OCI-LY1 (cell line): ENCODE measurements at regions not wholly inside any gene's neighbourhood (a gene's known extent, or its start where the extent isn't known, plus 50 kb on each side); places are given as distances from the start of the nearest gene placed in this dataset.

Experiments used
- H2AFZ ChIP-seq: fragments of 200-600 bp; sonication (generic), shearing (Covaris generic); 2 replicates; pipeline ENCODE4 v1.6.0; 2014; ENCODE audit warnings: antibody characterized with exemption, mild to moderate bottlenecking, low read length
- H3F3A ChIP-seq: fragments of 200-600 bp; sonication (generic), shearing (Covaris generic); 2 replicates; pipeline ENCODE4 v1.6.0; 2014; ENCODE audit warnings: mild to moderate bottlenecking, antibody characterized with exemption, low read length, moderate library complexity; ENCODE audit not compliant: insufficient read depth
- H3K27ac ChIP-seq: fragments of 200-600 bp; sonication (generic); 2 replicates; pipeline ENCODE4 v1.5.1; 2014; ENCODE audit warnings: low read length, mixed run types, mild to moderate bottlenecking, low read depth; ENCODE audit not compliant: poor library complexity, severe bottlenecking
- H3K27me3 ChIP-seq: fragments of 200-600 bp; sonication (generic); 2 replicates; pipeline ENCODE4 v1.6.0; 2014; ENCODE audit warnings: antibody characterized with exemption, mild to moderate bottlenecking, low read length, moderate library complexity; ENCODE audit not compliant: insufficient read depth
- H3K36me3 ChIP-seq: fragments of 200-600 bp; sonication (generic); 2 replicates; pipeline ENCODE4 v1.6.1; 2014; ENCODE audit warnings: mild to moderate bottlenecking, antibody characterized with exemption, low read length, moderate library complexity, mixed read lengths; ENCODE audit not compliant: insufficient read depth
- H3K4me1 ChIP-seq: fragments of 200-600 bp; sonication (generic); 2 replicates; pipeline ENCODE4 v1.5.1; 2014; ENCODE audit warnings: mild to moderate bottlenecking, low read length, moderate library complexity; ENCODE audit not compliant: insufficient read depth, severe bottlenecking
- H3K4me2 ChIP-seq: fragments of 200-600 bp; sonication (generic), shearing (Covaris generic); 2 replicates; pipeline ENCODE4 v1.6.1; 2014; ENCODE audit warnings: low read length
- H3K4me3 ChIP-seq: fragments of 200-600 bp; sonication (generic); 2 replicates; pipeline ENCODE4 v1.5.1; 2014; ENCODE audit warnings: low read length, low read depth, mild to moderate bottlenecking, mixed read lengths; ENCODE audit not compliant: poor library complexity, severe bottlenecking
- H3K79me2 ChIP-seq: fragments of 200-600 bp; shearing (Covaris generic); 2 replicates; pipeline ENCODE4 v1.6.1; 2016; ENCODE audit warnings: mixed run types, low read length, mixed read lengths; ENCODE audit not compliant: insufficient read depth
- H3K9ac ChIP-seq: fragments of 200-600 bp; sonication (generic), shearing (Covaris generic); 2 replicates; pipeline ENCODE4 v1.6.1; 2014; ENCODE audit warnings: mild to moderate bottlenecking, low read length, mixed read lengths
- H3K9me2 ChIP-seq: fragments of 200-600 bp; sonication (generic), shearing (Covaris generic); 2 replicates; pipeline ENCODE4 v1.6.1; 2014; ENCODE audit warnings: low read depth, mild to moderate bottlenecking, low read length, mixed read lengths
- H3K9me3 ChIP-seq: fragments of 200-600 bp; shearing (Covaris generic); 2 replicates; pipeline ENCODE4 v1.6.1; 2014; ENCODE audit warnings: low read length, mixed read lengths
- H4K20me1 ChIP-seq: fragments of 200-600 bp; sonication (generic), shearing (Covaris generic); 2 replicates; pipeline ENCODE4 v1.6.0; 2016; ENCODE audit warnings: mild to moderate bottlenecking, low read length; ENCODE audit not compliant: insufficient read depth
- EZH2 ChIP-seq: fragments of 200-600 bp; sonication (generic), shearing (Covaris generic); IDR thresholded peaks from 2 replicates; pipeline ENCODE4 v1.8.0; 2017; ENCODE audit warnings: borderline replicate concordance, mixed run types, mild to moderate bottlenecking, antibody characterized with exemption, low read length, moderate library complexity, mixed read lengths
- TF ChIP-seq, protein P1 (sequence below): fragments of 200-600 bp; sonication (generic), shearing (Covaris generic); IDR thresholded peaks from 2 replicates; pipeline ENCODE4 v1.5.1; 2017; ENCODE audit warnings: mild to moderate bottlenecking, antibody characterized with exemption, low read length, moderate library complexity, mixed read lengths

GRCh38 chr11:109864834-109865547 lies 228.2 kb upstream of the ZC3H12C start:
- Histone ChIP-seq H4K20me1 (no peaks in the 10 kb centered on the region), H2AFZ (no peak overlapping the region), H3K4me1 (no peaks in the 10 kb centered on the region), H3K4me2 (no peak overlapping the region), H3K4me3 (no peak overlapping the region), H3F3A (no peaks in the 10 kb centered on the region), H3K9me2 (no peaks in the 10 kb centered on the region), H3K9ac (no peak overlapping the region), H3K79me2 (no peaks in the 10 kb centered on the region), H3K36me3 (no peaks in the 10 kb centered on the region), H3K27me3 (no peaks in the 10 kb centered on the region), H3K9me3 (no peaks in the 10 kb centered on the region), H3K27ac (no peak overlapping the region)
- TF ChIP-seq EZH2 = no peak
- TF ChIP-seq, protein P1, sequence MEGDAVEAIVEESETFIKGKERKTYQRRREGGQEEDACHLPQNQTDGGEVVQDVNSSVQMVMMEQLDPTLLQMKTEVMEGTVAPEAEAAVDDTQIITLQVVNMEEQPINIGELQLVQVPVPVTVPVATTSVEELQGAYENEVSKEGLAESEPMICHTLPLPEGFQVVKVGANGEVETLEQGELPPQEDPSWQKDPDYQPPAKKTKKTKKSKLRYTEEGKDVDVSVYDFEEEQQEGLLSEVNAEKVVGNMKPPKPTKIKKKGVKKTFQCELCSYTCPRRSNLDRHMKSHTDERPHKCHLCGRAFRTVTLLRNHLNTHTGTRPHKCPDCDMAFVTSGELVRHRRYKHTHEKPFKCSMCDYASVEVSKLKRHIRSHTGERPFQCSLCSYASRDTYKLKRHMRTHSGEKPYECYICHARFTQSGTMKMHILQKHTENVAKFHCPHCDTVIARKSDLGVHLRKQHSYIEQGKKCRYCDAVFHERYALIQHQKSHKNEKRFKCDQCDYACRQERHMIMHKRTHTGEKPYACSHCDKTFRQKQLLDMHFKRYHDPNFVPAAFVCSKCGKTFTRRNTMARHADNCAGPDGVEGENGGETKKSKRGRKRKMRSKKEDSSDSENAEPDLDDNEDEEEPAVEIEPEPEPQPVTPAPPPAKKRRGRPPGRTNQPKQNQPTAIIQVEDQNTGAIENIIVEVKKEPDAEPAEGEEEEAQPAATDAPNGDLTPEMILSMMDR = no peak

- Histone ChIP-seq H2AFZ (no peak overlapping the region), H3K9ac (no peak overlapping the region), H3K27ac (no peak overlapping the region), H3K79me2 (no peaks in the 10 kb centered on the region), H3K4me2 (no peak overlapping the region), H3F3A (no peaks in the 10 kb centered on the region), H3K9me3 (no peaks in the 10 kb centered on the region), H4K20me1 (no peaks in the 10 kb centered on the region), H3K4me3 (no peak overlapping the region), H3K27me3 (no peaks in the 10 kb centered on the region), H3K36me3 (no peaks in the 10 kb centered on the region), H3K9me2 (no peaks in the 10 kb centered on the region), H3K4me1 (no peaks in the 10 kb centered on the region)
- TF ChIP-seq EZH2 = no peak
- TF ChIP-seq, protein P1 = peak; percentile 23; the same call in 1 of the 2 replicates
Observed at GRCh38 chr11:109865548-109866186, 227.5 kb upstream of the ZC3H12C start.

DNA sequence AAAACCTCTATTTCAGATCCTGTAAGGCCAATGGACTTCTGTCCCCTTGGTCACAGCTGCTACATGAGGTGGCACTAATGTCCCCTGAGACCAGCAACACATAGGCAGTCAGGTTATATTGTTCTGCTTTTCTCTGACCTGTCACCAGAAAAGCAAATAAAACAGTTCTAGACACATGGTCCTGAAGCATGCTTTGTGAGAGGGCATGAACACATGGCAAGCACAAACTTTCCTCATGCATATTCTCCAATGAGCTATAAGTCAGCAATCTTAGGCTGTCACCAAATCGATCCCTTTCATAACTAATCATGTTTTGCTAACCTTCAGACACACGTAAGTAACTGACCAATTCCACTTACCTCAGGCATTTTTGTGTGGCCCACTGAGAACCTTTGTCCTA lies 225.4 kb upstream of the ZC3H12C start:
- no peaks in the 10 kb centered on the region for H3K9me2 ChIP-seq
- no peaks in the 10 kb centered on the region for H3K79me2 ChIP-seq
- no peaks in the 10 kb centered on the region for H3K27me3 ChIP-seq
- H3K4me3 ChIP-seq = no peak overlapping the region
- H3K4me2 ChIP-seq = no peak overlapping the region
- no peak overlapping the region for H3K9ac ChIP-seq
- H3K9me3 ChIP-seq = no peaks in the 10 kb centered on the region
- H3K36me3 ChIP-seq = no peaks in the 10 kb centered on the region
- H4K20me1 ChIP-seq = no peaks in the 10 kb centered on the region
- TF ChIP-seq, protein P1 = no peak
- no peak for TF ChIP-seq EZH2
- H3K27ac ChIP-seq = no peak overlapping the region
- H3F3A ChIP-seq = no peaks in the 10 kb centered on the region
- no peaks in the 10 kb centered on the region for H3K4me1 ChIP-seq
- no peak overlapping the region for H2AFZ ChIP-seq
